ENCODE measurements at regions not wholly inside any gene's neighbourhood (a gene's known extent, or its start where the extent isn't known, plus 50 kb on each side); places are given as distances from the start of the nearest gene placed in this dataset.

GRCh38 chr4:67020438-67020797, 524.9 kb downstream of the CENPC start:
- TF ChIP-seq POLR2AphosphoS5 (IDR thresholded peaks at IDR 0.05) = no peak
- TF ChIP-seq, protein P1, sequence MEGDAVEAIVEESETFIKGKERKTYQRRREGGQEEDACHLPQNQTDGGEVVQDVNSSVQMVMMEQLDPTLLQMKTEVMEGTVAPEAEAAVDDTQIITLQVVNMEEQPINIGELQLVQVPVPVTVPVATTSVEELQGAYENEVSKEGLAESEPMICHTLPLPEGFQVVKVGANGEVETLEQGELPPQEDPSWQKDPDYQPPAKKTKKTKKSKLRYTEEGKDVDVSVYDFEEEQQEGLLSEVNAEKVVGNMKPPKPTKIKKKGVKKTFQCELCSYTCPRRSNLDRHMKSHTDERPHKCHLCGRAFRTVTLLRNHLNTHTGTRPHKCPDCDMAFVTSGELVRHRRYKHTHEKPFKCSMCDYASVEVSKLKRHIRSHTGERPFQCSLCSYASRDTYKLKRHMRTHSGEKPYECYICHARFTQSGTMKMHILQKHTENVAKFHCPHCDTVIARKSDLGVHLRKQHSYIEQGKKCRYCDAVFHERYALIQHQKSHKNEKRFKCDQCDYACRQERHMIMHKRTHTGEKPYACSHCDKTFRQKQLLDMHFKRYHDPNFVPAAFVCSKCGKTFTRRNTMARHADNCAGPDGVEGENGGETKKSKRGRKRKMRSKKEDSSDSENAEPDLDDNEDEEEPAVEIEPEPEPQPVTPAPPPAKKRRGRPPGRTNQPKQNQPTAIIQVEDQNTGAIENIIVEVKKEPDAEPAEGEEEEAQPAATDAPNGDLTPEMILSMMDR (IDR thresholded peaks at IDR 0.05) = no peak
- no peak for TF ChIP-seq EP300 (IDR thresholded peaks at IDR 0.05)
- no peak for TF ChIP-seq POLR2A (IDR thresholded peaks at IDR 0.05)
